Activated CD4-positive, alpha-beta T cell treated with anti-CD3 and anti-CD28 coated beads, Interleukin-2, amount 10 ng/mL, durations not matched to agents 7 days and 5 days (primary cell): ENCODE measurements at regions not wholly inside any gene's neighbourhood (a gene's known extent, or its start where the extent isn't known, plus 50 kb on each side); places are given as distances from the start of the nearest gene placed in this dataset.
A peak's percentile ranks its signal among the peaks of the same experiment; 100 is the strongest.

ENCODE experiments used
- CTCF ChIA-PET: fragments of 350-600 bp; sonication (Branson Sonifier 250); formaldehyde crosslinking; loops from one replicate; lab custom pipeline; 2021; ENCODE audit warnings: antibody characterized with exemption; lab: Charles Lee
- POLR2A ChIA-PET: fragments of 350-600 bp; sonication (Branson Sonifier 250); formaldehyde crosslinking; loops from one replicate; lab custom pipeline; 2021; ENCODE audit warnings: antibody characterized with exemption; lab: Charles Lee
- DNase-seq: peaks from one replicate; pipeline ENCODE4 v3.0.0-alpha.2; 2020
- H3K27ac Mint-ChIP-seq: one replicate; pipeline ENCODE4 v1.8.0; 2021; ENCODE audit warnings: mild to moderate bottlenecking, moderate library complexity, mixed read lengths
- H3K27me3 Mint-ChIP-seq: one replicate; pipeline ENCODE4 v1.8.0; 2021; ENCODE audit warnings: mixed read lengths
- H3K36me3 Mint-ChIP-seq: one replicate; pipeline ENCODE4 v1.8.0; 2021; ENCODE audit warnings: low read depth, mixed read lengths
- H3K4me1 Mint-ChIP-seq: one replicate; pipeline ENCODE4 v1.8.0; 2021; ENCODE audit warnings: mixed read lengths
- H3K4me3 Mint-ChIP-seq: one replicate; pipeline ENCODE4 v1.8.0; 2021; ENCODE audit warnings: mild to moderate bottlenecking, moderate library complexity, mixed read lengths
- H3K9me3 Mint-ChIP-seq: one replicate; pipeline ENCODE4 v1.8.0; 2021; ENCODE audit warnings: mixed read lengths

- CTCF ChIA-PET: no interaction called here
- POLR2A ChIA-PET: no interaction called here
- no peak overlapping the region for H3K4me3 Mint-ChIP-seq
- no peaks in the 10 kb centered on the region for H3K4me1 Mint-ChIP-seq
- H3K9me3 Mint-ChIP-seq: no peaks in the 10 kb centered on the region
- no peaks in the 10 kb centered on the region for H3K27me3 Mint-ChIP-seq
- no peak overlapping the region for H3K27ac Mint-ChIP-seq
- no peak for DNase-seq
- no peaks in the 10 kb centered on the region for H3K36me3 Mint-ChIP-seq
Measured at GRCh38 chr6:153801917-153802316, 237.1 kb upstream of the OPRM1 start.

GRCh38 chr6:153800580-153801188, 238.4 kb upstream of the OPRM1 start:
- Mint-ChIP-seq H3K27ac (no peak overlapping the region), H3K4me1 (no peaks in the 10 kb centered on the region), H3K9me3 (no peaks in the 10 kb centered on the region), H3K27me3 (no peaks in the 10 kb centered on the region), H3K4me3 (no peak overlapping the region), H3K36me3 (no peaks in the 10 kb centered on the region)
- CTCF ChIA-PET: no interaction called here
- POLR2A ChIA-PET: no interaction called here
- no peak for DNase-seq

GRCh38 chr6:153790876-153791473, 248.1 kb upstream of the OPRM1 start:
- H3K9me3 Mint-ChIP-seq: no peaks in the 10 kb centered on the region
- no peak overlapping the region for H3K27ac Mint-ChIP-seq
- no peaks in the 10 kb centered on the region for H3K4me1 Mint-ChIP-seq
- H3K27me3 Mint-ChIP-seq: no peaks in the 10 kb centered on the region
- H3K4me3 Mint-ChIP-seq: no peak overlapping the region
- no peak for DNase-seq
- H3K36me3 Mint-ChIP-seq: no peaks in the 10 kb centered on the region
- CTCF ChIA-PET: no interaction called here
- POLR2A ChIA-PET: no interaction called here

GRCh38 chr6:153790048-153790447, 249.0 kb upstream of the OPRM1 start:
- no peak for DNase-seq
- ChIA-PET CTCF (no interaction called here), POLR2A (no interaction called here)
- Mint-ChIP-seq H3K4me3 (no peak overlapping the region), H3K27me3 (no peaks in the 10 kb centered on the region), H3K4me1 (no peaks in the 10 kb centered on the region), H3K27ac (no peak overlapping the region), H3K36me3 (no peaks in the 10 kb centered on the region), H3K9me3 (no peaks in the 10 kb centered on the region)

- ChIA-PET CTCF (no interaction called here), POLR2A (no interaction called here)
- no peaks in the 10 kb centered on the region for H3K27me3 Mint-ChIP-seq
- no peaks in the 10 kb centered on the region for H3K4me1 Mint-ChIP-seq
- no peaks in the 10 kb centered on the region for H3K36me3 Mint-ChIP-seq
- no peak for DNase-seq
- peak overlapping the region; percentile 31 for H3K27ac Mint-ChIP-seq
- no peak overlapping the region for H3K4me3 Mint-ChIP-seq
- no peaks in the 10 kb centered on the region for H3K9me3 Mint-ChIP-seq
Measured at GRCh38 chr6:153787341-153787606, 251.8 kb upstream of the OPRM1 start.

GRCh38 chr6:153781306-153781705, 257.7 kb upstream of the OPRM1 start:
- no peaks in the 10 kb centered on the region for H3K36me3 Mint-ChIP-seq

GRCh38 chr6:153780011-153780410, 259.0 kb upstream of the OPRM1 start:
- Mint-ChIP-seq H3K9me3 (peaks cover 4% of the 10 kb centered on the region), H3K27ac (no peak overlapping the region), H3K36me3 (no peaks in the 10 kb centered on the region), H3K4me1 (no peaks in the 10 kb centered on the region), H3K4me3 (no peak overlapping the region), H3K27me3 (no peaks in the 10 kb centered on the region)
- no peak for DNase-seq
- ChIA-PET CTCF (interaction anchor here (0.6 kb wide), 1 partner anchor 225 kb away, joined by 4 read pairs; no protein-coding TSS in a partner anchor), POLR2A (no interaction called here)

More at GRCh38 chr6:153781306-153781705, 257.7 kb upstream of the OPRM1 start:
- Mint-ChIP-seq H3K9me3 (peaks cover 4% of the 10 kb centered on the region), H3K27ac (no peak overlapping the region), H3K4me3 (no peak overlapping the region), H3K4me1 (no peaks in the 10 kb centered on the region), H3K27me3 (no peaks in the 10 kb centered on the region)
- POLR2A ChIA-PET: no interaction called here
- DNase-seq: no peak
- CTCF ChIA-PET: no interaction called here

GRCh38 chr6:153778216-153778615, 260.8 kb upstream of the OPRM1 start:
- H3K9me3 Mint-ChIP-seq: peaks cover 4% of the 10 kb centered on the region
- CTCF ChIA-PET: no interaction called here
- no peaks in the 10 kb centered on the region for H3K27me3 Mint-ChIP-seq

GRCh38 chr6:153771577-153771976, 267.5 kb upstream of the OPRM1 start:
- ChIA-PET POLR2A (no interaction called here), CTCF (no interaction called here)
- no peaks in the 10 kb centered on the region for H3K4me1 Mint-ChIP-seq
- H3K27me3 Mint-ChIP-seq: no peaks in the 10 kb centered on the region
- no peak for DNase-seq
- no peaks in the 10 kb centered on the region for H3K36me3 Mint-ChIP-seq
- H3K4me3 Mint-ChIP-seq: no peak overlapping the region
- no peaks in the 10 kb centered on the region for H3K9me3 Mint-ChIP-seq
- H3K27ac Mint-ChIP-seq: no peak overlapping the region

More at GRCh38 chr6:153778216-153778615, 260.8 kb upstream of the OPRM1 start:
- no peaks in the 10 kb centered on the region for H3K4me1 Mint-ChIP-seq
- POLR2A ChIA-PET: no interaction called here
- H3K4me3 Mint-ChIP-seq: no peak overlapping the region
- no peak for DNase-seq
- H3K36me3 Mint-ChIP-seq: no peaks in the 10 kb centered on the region
- no peak overlapping the region for H3K27ac Mint-ChIP-seq

GRCh38 chr6:153767127-153767526, 271.9 kb upstream of the OPRM1 start:
- DNase-seq: no peak
- no peaks in the 10 kb centered on the region for H3K9me3 Mint-ChIP-seq
- no peaks in the 10 kb centered on the region for H3K36me3 Mint-ChIP-seq
- ChIA-PET POLR2A (no interaction called here), CTCF (no interaction called here)
- H3K27ac Mint-ChIP-seq: no peak overlapping the region
- H3K27me3 Mint-ChIP-seq: no peaks in the 10 kb centered on the region
- no peaks in the 10 kb centered on the region for H3K4me1 Mint-ChIP-seq
- H3K4me3 Mint-ChIP-seq: no peak overlapping the region

- no peak overlapping the region for H3K4me3 Mint-ChIP-seq
- CTCF ChIA-PET: no interaction called here
- POLR2A ChIA-PET: no interaction called here
Measured at GRCh38 chr6:153758516-153758915, 280.5 kb upstream of the OPRM1 start.

GRCh38 chr6:153735761-153736160, 303.3 kb upstream of the OPRM1 start:
- no peaks in the 10 kb centered on the region for H3K27me3 Mint-ChIP-seq
- no peak overlapping the region for H3K4me3 Mint-ChIP-seq
- CTCF ChIA-PET: interaction anchor here (0.6 kb wide), 2 partner anchors 16 to 79 kb away, joined by 3 to 4 read pairs; no protein-coding TSS in a partner anchor
- H3K9me3 Mint-ChIP-seq: no peaks in the 10 kb centered on the region
- H3K4me1 Mint-ChIP-seq: no peaks in the 10 kb centered on the region
- H3K36me3 Mint-ChIP-seq: no peaks in the 10 kb centered on the region
- DNase-seq: no peak
- POLR2A ChIA-PET: no interaction called here
- H3K27ac Mint-ChIP-seq: no peak overlapping the region

More at GRCh38 chr6:153758516-153758915, 280.5 kb upstream of the OPRM1 start:
- DNase-seq: no peak
- Mint-ChIP-seq H3K4me1 (no peaks in the 10 kb centered on the region), H3K9me3 (no peaks in the 10 kb centered on the region), H3K27ac (no peak overlapping the region), H3K36me3 (no peaks in the 10 kb centered on the region), H3K27me3 (no peaks in the 10 kb centered on the region)

- H3K4me3 Mint-ChIP-seq: no peak overlapping the region
- POLR2A ChIA-PET: no interaction called here
- H3K27me3 Mint-ChIP-seq: no peaks in the 10 kb centered on the region
- H3K36me3 Mint-ChIP-seq: no peaks in the 10 kb centered on the region
- DNase-seq: no peak
- H3K27ac Mint-ChIP-seq: no peak overlapping the region
- no peaks in the 10 kb centered on the region for H3K9me3 Mint-ChIP-seq
- H3K4me1 Mint-ChIP-seq: no peaks in the 10 kb centered on the region
- CTCF ChIA-PET: no interaction called here
Measured at GRCh38 chr6:153729189-153729588, 309.9 kb upstream of the OPRM1 start.

- H3K4me1 Mint-ChIP-seq: no peaks in the 10 kb centered on the region
- CTCF ChIA-PET: no interaction called here
Measured at GRCh38 chr6:153727885-153728284, 311.2 kb upstream of the OPRM1 start.

More at GRCh38 chr6:153727885-153728284, 311.2 kb upstream of the OPRM1 start:
- Mint-ChIP-seq H3K27ac (no peak overlapping the region), H3K4me3 (no peak overlapping the region), H3K9me3 (no peaks in the 10 kb centered on the region), H3K27me3 (no peaks in the 10 kb centered on the region), H3K36me3 (no peaks in the 10 kb centered on the region)
- DNase-seq: no peak
- POLR2A ChIA-PET: no interaction called here
